GM12878 (cell line): ENCODE measurements at regions not wholly inside any gene's neighbourhood (a gene's known extent, or its start where the extent isn't known, plus 50 kb on each side); places are given as distances from the start of the nearest gene placed in this dataset.

Experiments
- ATAC-seq: fragments of 200-7000 bp; cut with Tn5 transposase; 3 replicates; pipeline ENCODE4 v1.9.1; 2020; ENCODE audit warnings: mild to moderate bottlenecking, moderate library complexity
- BruUV-seq: library from RNA; stranded (reverse); fragments of 400-500 nt; replicated peaks from 2 replicates; lab custom pipeline; 2021; lab: Mats Ljungman, UMichigan
- CTCF ChIA-PET: fragments of 300-600 bp; sonication (Branson Sonifier 250); formaldehyde crosslinking; extraction: SDS; loops from one replicate; lab custom pipeline; 2021; ENCODE audit warnings: inconsistent platforms; lab: Yijun Ruan, JAX
- POLR2A ChIA-PET: fragments of 350-600 bp; formaldehyde crosslinking; extraction: SDS; loops from one replicate; lab custom pipeline; 2021; ENCODE audit warnings: inconsistent platforms; lab: Charles Lee
- RAD21 ChIA-PET: fragments of 300-600 bp; sonication (Branson Sonifier 250); formaldehyde crosslinking; loops from one replicate; lab custom pipeline; 2023; ENCODE audit warnings: antibody characterized with exemption; ENCODE audit not compliant: unreplicated experiment; lab: Charles Lee
- SMC1A ChIA-PET: fragments of 300-600 bp; sonication (Branson Sonifier 250); formaldehyde crosslinking; loops from one replicate; lab custom pipeline; 2023; ENCODE audit not compliant: unreplicated experiment, uncharacterized antibody; lab: Charles Lee
- DNase-seq: peaks from one replicate; pipeline ENCODE4 v3.0.0-alpha.2; 2011; ENCODE audit warnings: low read depth, low spot score
- FAIRE-seq: peaks from 3 replicates; lab custom pipeline; 2011; peaks lifted over from hg19 to GRCh38; lab: Jason Lieb, UNC
- H2AFZ ChIP-seq: 2 replicates; pipeline ENCODE4 v1.6.0; 2011; ENCODE audit warnings: low read depth, low read length, control low read depth; ENCODE audit not compliant: control insufficient read depth
- H3K27ac ChIP-seq: 2 replicates; pipeline ENCODE4 v1.5.1; 2011; ENCODE audit warnings: control low read depth; ENCODE audit not compliant: control insufficient read depth, insufficient read depth
- H3K27me3 ChIP-seq, 2 experiments: replicated peaks in 1 of 2; 2 replicates each; pipeline versions ENCODE4 v1.6.0 to v1.6.1; 2011; ENCODE audit warnings: low read length in 1 of 2; ENCODE audit not compliant: control insufficient read depth in 2 of 2, insufficient read depth in 2 of 2
- H3K36me3 ChIP-seq, 2 experiments: 2 replicates each; pipeline ENCODE4 v1.5.1; 2011; ENCODE audit warnings: low read length in 1 of 2; ENCODE audit not compliant: control insufficient read depth in 2 of 2, insufficient read depth in 2 of 2
- H3K4me1 ChIP-seq: 2 replicates; pipeline ENCODE4 v1.6.1; 2011; ENCODE audit warnings: mild to moderate bottlenecking, low read length, moderate library complexity, mixed read lengths; ENCODE audit not compliant: control insufficient read depth, insufficient read depth
- H3K4me2 ChIP-seq: 2 replicates; pipeline ENCODE4 v1.6.0; 2011; ENCODE audit warnings: control low read depth; ENCODE audit not compliant: control insufficient read depth, insufficient read depth
- H3K4me3 ChIP-seq: fragments of 200-600 bp; sonication (generic); 2 replicates; pipeline ENCODE4 v1.5.1; 2016
- H3K79me2 ChIP-seq: 2 replicates; pipeline ENCODE4 v1.6.0; 2011; ENCODE audit warnings: low read length; ENCODE audit not compliant: control insufficient read depth, insufficient read depth
- H3K9ac ChIP-seq: 2 replicates; pipeline ENCODE4 v1.8.0; 2011; ENCODE audit warnings: low read length, control low read depth, mixed read lengths; ENCODE audit not compliant: control insufficient read depth, insufficient read depth
- H3K9me3 ChIP-seq: replicated peaks from 3 replicates; pipeline ENCODE4 v1.5.1; 2011; ENCODE audit warnings: mild to moderate bottlenecking, low read length; ENCODE audit not compliant: control insufficient read depth, insufficient read depth
- H4K20me1 ChIP-seq: 2 replicates; pipeline ENCODE4 v1.6.0; 2011; ENCODE audit not compliant: control insufficient read depth, insufficient read depth
- CBFB ChIP-seq: IDR thresholded peaks from 2 replicates; pipeline ENCODE4 v1.6.1; 2016; ENCODE audit warnings: antibody characterized with exemption, low read depth
- ETV6 ChIP-seq, 2 experiments: fragments of 450-650 bp in 1 of 2; IDR thresholded peaks in 1 of 2; conservative IDR thresholded peaks in 1 of 2; 2 replicates each; pipeline ENCODE4 v1.6.1; 2014; ENCODE audit warnings: antibody characterized with exemption in 1 of 2, borderline replicate concordance in 1 of 2, low read depth in 1 of 2, mild to moderate bottlenecking in 1 of 2, moderate library complexity in 1 of 2
- FOS ChIP-seq: IDR thresholded peaks from 3 replicates; pipeline ENCODE4 v1.6.1; 2011; ENCODE audit warnings: borderline replicate concordance; ENCODE audit not compliant: insufficient read length; ENCODE audit errors: extremely low read depth
- NRF1 ChIP-seq: conservative IDR thresholded peaks from 2 replicates; pipeline ENCODE4 v1.6.1; 2011; ENCODE audit warnings: mild to moderate bottlenecking, low read depth, low read length, improper control_type of control experiment
- SP1 ChIP-seq: IDR thresholded peaks from one replicate; pipeline ENCODE4 v1.6.1; 2011; ENCODE audit warnings: low read depth, low read length
- STAT1 ChIP-seq: fragments of 450-650 bp; conservative IDR thresholded peaks from 2 replicates; pipeline ENCODE4 v1.6.1; 2014; ENCODE audit warnings: antibody characterized with exemption, mild to moderate bottlenecking
- ZSCAN29 ChIP-seq: fragments of 450-650 bp; IDR thresholded peaks from 2 replicates; pipeline ENCODE4 v1.6.1; 2017; ENCODE audit warnings: mild to moderate bottlenecking, moderate library complexity
- WGBS: methylation state at CpG from one replicate; pipeline ENCODE4 v1.1.6; 2016; ENCODE audit warnings: low lambda C conversion rate; ENCODE audit not compliant: insufficient replicate concordance, insufficient coverage; ENCODE audit errors: missing lambda C conversion rate; 5-methylcytosine and 5-hydroxymethylcytosine counted together
- in situ Hi-C: fragments of 300-500 bp; cut with MboI; formaldehyde crosslinking; loops from 9 replicates; pipeline ENCODE4 v1.14.3; 2018; ENCODE audit warnings: mixed read lengths
- intact Hi-C: fragments of 100-400 bp; cut with micrococcal nuclease; formaldehyde crosslinking; loops from one replicate; pipeline ENCODE4 v1.14.2; 2022; ENCODE audit not compliant: unreplicated experiment
- TF ChIP-seq, protein P1 (sequence below): fragments of 450-650 bp; IDR thresholded peaks from 2 replicates; pipeline ENCODE4 v1.6.1; 2018; ENCODE audit warnings: borderline replicate concordance, mild to moderate bottlenecking; ENCODE audit not compliant: partially characterized antibody
- TF ChIP-seq, protein P2 (sequence below): fragments of 150-350 bp; IDR thresholded peaks from 2 replicates; pipeline ENCODE4 v1.6.1; 2014; ENCODE audit warnings: mild to moderate bottlenecking, low read depth, low read length
- TF ChIP-seq, protein P3 (sequence below): fragments of 450-650 bp; IDR thresholded peaks from 2 replicates; pipeline ENCODE4 v1.6.1; 2016; ENCODE audit warnings: mild to moderate bottlenecking
- TF ChIP-seq, protein P4 (sequence below): IDR thresholded peaks from 2 replicates; pipeline ENCODE4 v1.6.1; 2012; ENCODE audit warnings: low read depth, low read length, improper control_type of control experiment

DNA sequence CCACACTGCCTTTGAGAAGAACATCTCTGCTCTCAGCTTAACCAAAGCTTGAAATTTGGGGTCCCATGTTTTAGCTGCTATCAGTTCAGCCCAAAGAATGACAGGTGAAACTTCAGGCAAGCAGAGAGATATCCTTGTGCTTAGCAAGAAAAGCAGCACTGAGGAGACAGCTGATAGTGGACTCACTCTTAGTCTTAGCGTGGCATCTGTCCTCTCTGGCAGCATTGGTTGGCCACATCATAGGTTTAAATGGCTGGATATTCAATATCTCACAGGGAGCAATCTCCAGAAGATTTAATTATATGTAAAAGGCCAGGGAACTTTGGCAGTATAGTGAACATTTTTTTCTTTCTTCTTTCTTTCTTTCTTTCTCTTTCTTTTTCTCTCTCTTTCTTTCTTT, 131.1 kb upstream of the SGK1 start:
- Histone ChIP-seq H3K4me3 (no peak overlapping the region), H3K36me3 (no peaks in the 10 kb centered on the region), H4K20me1 (no peaks in the 10 kb centered on the region), H3K27me3 (no peaks in the 10 kb centered on the region), H2AFZ (no peak overlapping the region), H3K9ac (no peak overlapping the region), H3K4me1 (no peaks in the 10 kb centered on the region), H3K79me2 (no peaks in the 10 kb centered on the region), H3K4me2 (no peak overlapping the region), H3K9me3 (no peaks in the 10 kb centered on the region), H3K27ac (no peak overlapping the region)
- BruUV-seq, result no TSS peak
- RAD21 ChIA-PET, result interaction anchor here (0.6 to 1.3 kb wide), 2 partner anchors 70 to 192 kb away, joined by 3 read pairs; no protein-coding TSS in a partner anchor
- 60% methylated on average over 1 of the region's 1 CpG for WGBS
- CTCF ChIA-PET, result interaction anchor here (0.7 to 1.2 kb wide), 2 partner anchors 11 to 61 kb away, joined by 3 to 4 read pairs; no protein-coding TSS in a partner anchor
- DNase-seq, result no peak
- POLR2A ChIA-PET, result no interaction called here
- TF ChIP-seq, protein P1, sequence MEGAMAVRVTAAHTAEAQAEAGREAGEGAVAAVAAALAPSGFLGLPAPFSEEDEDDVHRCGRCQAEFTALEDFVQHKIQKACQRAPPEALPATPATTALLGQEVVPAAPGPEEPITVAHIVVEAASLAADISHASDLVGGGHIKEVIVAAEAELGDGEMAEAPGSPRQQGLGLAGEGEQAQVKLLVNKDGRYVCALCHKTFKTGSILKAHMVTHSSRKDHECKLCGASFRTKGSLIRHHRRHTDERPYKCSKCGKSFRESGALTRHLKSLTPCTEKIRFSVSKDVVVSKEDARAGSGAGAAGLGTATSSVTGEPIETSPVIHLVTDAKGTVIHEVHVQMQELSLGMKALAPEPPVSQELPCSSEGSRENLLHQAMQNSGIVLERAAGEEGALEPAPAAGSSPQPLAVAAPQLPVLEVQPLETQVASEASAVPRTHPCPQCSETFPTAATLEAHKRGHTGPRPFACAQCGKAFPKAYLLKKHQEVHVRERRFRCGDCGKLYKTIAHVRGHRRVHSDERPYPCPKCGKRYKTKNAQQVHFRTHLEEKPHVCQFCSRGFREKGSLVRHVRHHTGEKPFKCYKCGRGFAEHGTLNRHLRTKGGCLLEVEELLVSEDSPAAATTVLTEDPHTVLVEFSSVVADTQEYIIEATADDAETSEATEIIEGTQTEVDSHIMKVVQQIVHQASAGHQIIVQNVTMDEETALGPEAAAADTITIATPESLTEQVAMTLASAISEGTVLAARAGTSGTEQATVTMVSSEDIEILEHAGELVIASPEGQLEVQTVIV, result no peak
- TF ChIP-seq CBFB, result no peak
- TF ChIP-seq ZSCAN29, result no peak
- TF ChIP-seq, protein P2, sequence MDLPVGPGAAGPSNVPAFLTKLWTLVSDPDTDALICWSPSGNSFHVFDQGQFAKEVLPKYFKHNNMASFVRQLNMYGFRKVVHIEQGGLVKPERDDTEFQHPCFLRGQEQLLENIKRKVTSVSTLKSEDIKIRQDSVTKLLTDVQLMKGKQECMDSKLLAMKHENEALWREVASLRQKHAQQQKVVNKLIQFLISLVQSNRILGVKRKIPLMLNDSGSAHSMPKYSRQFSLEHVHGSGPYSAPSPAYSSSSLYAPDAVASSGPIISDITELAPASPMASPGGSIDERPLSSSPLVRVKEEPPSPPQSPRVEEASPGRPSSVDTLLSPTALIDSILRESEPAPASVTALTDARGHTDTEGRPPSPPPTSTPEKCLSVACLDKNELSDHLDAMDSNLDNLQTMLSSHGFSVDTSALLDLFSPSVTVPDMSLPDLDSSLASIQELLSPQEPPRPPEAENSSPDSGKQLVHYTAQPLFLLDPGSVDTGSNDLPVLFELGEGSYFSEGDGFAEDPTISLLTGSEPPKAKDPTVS, result no peak
- TF ChIP-seq STAT1, result no peak
- TF ChIP-seq SP1, result no peak
- no peak for TF ChIP-seq FOS
- no peak for TF ChIP-seq ETV6 (conservative IDR thresholded peaks at IDR 0.05 in 1 of 2, IDR thresholded peaks at IDR 0.05 in 1 of 2; ENCODE audit: borderline replicate concordance in 1 of 2, low read depth in 1 of 2)
- TF ChIP-seq NRF1, result no peak
- TF ChIP-seq, protein P3, sequence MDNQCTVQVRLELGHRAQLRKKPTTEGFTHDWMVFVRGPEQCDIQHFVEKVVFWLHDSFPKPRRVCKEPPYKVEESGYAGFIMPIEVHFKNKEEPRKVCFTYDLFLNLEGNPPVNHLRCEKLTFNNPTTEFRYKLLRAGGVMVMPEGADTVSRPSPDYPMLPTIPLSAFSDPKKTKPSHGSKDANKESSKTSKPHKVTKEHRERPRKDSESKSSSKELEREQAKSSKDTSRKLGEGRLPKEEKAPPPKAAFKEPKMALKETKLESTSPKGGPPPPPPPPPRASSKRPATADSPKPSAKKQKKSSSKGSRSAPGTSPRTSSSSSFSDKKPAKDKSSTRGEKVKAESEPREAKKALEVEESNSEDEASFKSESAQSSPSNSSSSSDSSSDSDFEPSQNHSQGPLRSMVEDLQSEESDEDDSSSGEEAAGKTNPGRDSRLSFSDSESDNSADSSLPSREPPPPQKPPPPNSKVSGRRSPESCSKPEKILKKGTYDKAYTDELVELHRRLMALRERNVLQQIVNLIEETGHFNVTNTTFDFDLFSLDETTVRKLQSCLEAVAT, result no peak
- TF ChIP-seq, protein P4, sequence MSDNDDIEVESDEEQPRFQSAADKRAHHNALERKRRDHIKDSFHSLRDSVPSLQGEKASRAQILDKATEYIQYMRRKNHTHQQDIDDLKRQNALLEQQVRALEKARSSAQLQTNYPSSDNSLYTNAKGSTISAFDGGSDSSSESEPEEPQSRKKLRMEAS, result no peak
- no peak for FAIRE-seq
- intact Hi-C loops, result no loop called here
- no peak for ATAC-seq
- SMC1A ChIA-PET, result interaction anchor here (0.9 to 2.0 kb wide), 3 partner anchors 9 to 131 kb away, joined by 3 to 7 read pairs (median 3); partner anchors contain the start of gene SGK1
- in situ Hi-C loops, result no loop called here
